Type B pancreatic cell (in vitro differentiated cells): ENCODE measurements at regions not wholly inside any gene's neighbourhood (a gene's known extent, or its start where the extent isn't known, plus 50 kb on each side); places are given as distances from the start of the nearest gene placed in this dataset.

Experiments used
- DNase-seq: peaks from one replicate; pipeline ENCODE4 v3.0.0; 2021; ENCODE audit warnings: mixed read lengths; ENCODE audit not compliant: unreplicated experiment; ENCODE audit errors: extremely low spot score
- H3K27ac Mint-ChIP-seq: 2 replicates; pipeline ENCODE4 v1.8.0; 2021; ENCODE audit warnings: mild to moderate bottlenecking, mixed read lengths
- H3K27me3 Mint-ChIP-seq: 2 replicates; pipeline ENCODE4 v1.8.0; 2021; ENCODE audit warnings: mixed read lengths
- H3K36me3 Mint-ChIP-seq: 2 replicates; pipeline ENCODE4 v1.8.0; 2021; ENCODE audit warnings: mixed read lengths
- H3K4me1 Mint-ChIP-seq: one replicate; pipeline ENCODE4 v1.8.0; 2021; ENCODE audit warnings: mixed read lengths; ENCODE audit not compliant: unreplicated experiment
- H3K4me3 Mint-ChIP-seq: 2 replicates; pipeline ENCODE4 v1.8.0; 2021; ENCODE audit warnings: mild to moderate bottlenecking, mixed read lengths
- H3K9me3 Mint-ChIP-seq: 2 replicates; pipeline ENCODE4 v1.8.0; 2021; ENCODE audit warnings: mixed read lengths
- TF ChIP-seq, protein P1 (sequence below): fragments of 200-600 bp; sonication (generic); conservative IDR thresholded peaks from 2 replicates; pipeline ENCODE4 v1.5.0; 2021; ENCODE audit warnings: antibody characterized with exemption, mild to moderate bottlenecking

DNA sequence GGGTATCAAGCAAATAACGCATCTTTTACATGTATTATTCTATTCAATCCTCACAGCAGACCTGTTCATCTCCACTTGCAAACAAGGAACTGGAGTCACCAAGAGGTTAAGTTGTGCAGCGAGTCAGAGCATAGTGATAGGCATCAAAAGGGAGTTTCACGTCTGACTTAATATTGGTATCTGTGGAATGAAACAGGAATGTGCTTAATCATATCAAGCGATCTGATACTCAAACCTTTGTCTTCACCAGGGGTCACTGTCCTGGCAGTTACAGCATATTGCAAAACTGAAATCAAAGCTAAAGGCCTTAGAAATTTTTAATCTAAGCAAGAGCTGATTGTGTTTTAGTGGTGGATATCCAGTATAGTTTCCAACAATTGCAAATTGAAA, 271.6 kb downstream of the PLK2 start:
- no peak overlapping the region for H3K4me3 Mint-ChIP-seq
- H3K4me1 Mint-ChIP-seq, result peaks cover 23% of the 10 kb centered on the region
- no peaks in the 10 kb centered on the region for H3K36me3 Mint-ChIP-seq
- TF ChIP-seq, protein P1, sequence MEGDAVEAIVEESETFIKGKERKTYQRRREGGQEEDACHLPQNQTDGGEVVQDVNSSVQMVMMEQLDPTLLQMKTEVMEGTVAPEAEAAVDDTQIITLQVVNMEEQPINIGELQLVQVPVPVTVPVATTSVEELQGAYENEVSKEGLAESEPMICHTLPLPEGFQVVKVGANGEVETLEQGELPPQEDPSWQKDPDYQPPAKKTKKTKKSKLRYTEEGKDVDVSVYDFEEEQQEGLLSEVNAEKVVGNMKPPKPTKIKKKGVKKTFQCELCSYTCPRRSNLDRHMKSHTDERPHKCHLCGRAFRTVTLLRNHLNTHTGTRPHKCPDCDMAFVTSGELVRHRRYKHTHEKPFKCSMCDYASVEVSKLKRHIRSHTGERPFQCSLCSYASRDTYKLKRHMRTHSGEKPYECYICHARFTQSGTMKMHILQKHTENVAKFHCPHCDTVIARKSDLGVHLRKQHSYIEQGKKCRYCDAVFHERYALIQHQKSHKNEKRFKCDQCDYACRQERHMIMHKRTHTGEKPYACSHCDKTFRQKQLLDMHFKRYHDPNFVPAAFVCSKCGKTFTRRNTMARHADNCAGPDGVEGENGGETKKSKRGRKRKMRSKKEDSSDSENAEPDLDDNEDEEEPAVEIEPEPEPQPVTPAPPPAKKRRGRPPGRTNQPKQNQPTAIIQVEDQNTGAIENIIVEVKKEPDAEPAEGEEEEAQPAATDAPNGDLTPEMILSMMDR, result no peak
- no peaks in the 10 kb centered on the region for H3K27me3 Mint-ChIP-seq
- no peak for DNase-seq
- H3K9me3 Mint-ChIP-seq, result no peaks in the 10 kb centered on the region
- peak overlapping the region; percentile 77 for H3K27ac Mint-ChIP-seq

- Mint-ChIP-seq H3K4me3 (no peak overlapping the region), H3K4me1 (peaks cover 25% of the 10 kb centered on the region), H3K36me3 (no peaks in the 10 kb centered on the region), H3K27ac (peak overlapping the region; percentile 77), H3K27me3 (no peaks in the 10 kb centered on the region), H3K9me3 (no peaks in the 10 kb centered on the region)
- TF ChIP-seq, protein P1, result no peak
- no peak for DNase-seq
Observed at GRCh38 chr5:58187432-58188261, 272.2 kb downstream of the PLK2 start.

- Mint-ChIP-seq H3K9me3 (no peaks in the 10 kb centered on the region), H3K4me3 (no peak overlapping the region), H3K36me3 (no peaks in the 10 kb centered on the region), H3K4me1 (peaks cover 33% of the 10 kb centered on the region), H3K27me3 (no peaks in the 10 kb centered on the region), H3K27ac (no peak overlapping the region)
- TF ChIP-seq, protein P1, result no peak
- DNase-seq, result no peak
Observed at GRCh38 chr5:58185801-58186200, 274.1 kb downstream of the PLK2 start.

DNA sequence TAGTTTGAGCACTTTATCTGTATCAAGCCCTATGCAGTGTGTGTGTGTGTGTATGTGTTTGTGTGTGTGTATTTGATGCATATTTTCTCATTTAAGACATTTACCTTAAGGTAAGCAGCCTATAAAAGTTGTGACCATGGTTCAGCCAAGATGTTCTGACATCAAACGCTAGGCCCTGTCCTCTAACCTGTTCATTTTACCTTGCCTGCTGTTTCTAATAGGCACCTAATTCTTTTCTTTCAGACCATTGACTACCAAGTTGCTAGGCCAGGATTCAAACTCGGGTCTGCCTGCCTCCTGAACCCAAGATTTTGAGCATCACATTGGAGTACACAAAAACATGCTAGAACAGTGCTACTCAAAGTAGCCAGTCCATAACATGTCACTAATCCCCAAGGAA, 274.5 kb downstream of the PLK2 start:
- no peak for DNase-seq
- H3K36me3 Mint-ChIP-seq, result no peaks in the 10 kb centered on the region
- H3K9me3 Mint-ChIP-seq, result no peaks in the 10 kb centered on the region
- H3K27ac Mint-ChIP-seq, result no peak overlapping the region
- H3K4me1 Mint-ChIP-seq, result peaks cover 29% of the 10 kb centered on the region
- TF ChIP-seq, protein P1, result no peak
- H3K27me3 Mint-ChIP-seq, result no peaks in the 10 kb centered on the region
- no peak overlapping the region for H3K4me3 Mint-ChIP-seq

- Mint-ChIP-seq H3K27me3 (no peaks in the 10 kb centered on the region), H3K9me3 (no peaks in the 10 kb centered on the region), H3K27ac (no peak overlapping the region), H3K4me1 (peaks cover 24% of the 10 kb centered on the region), H3K4me3 (no peak overlapping the region), H3K36me3 (no peaks in the 10 kb centered on the region)
- DNase-seq, result no peak
- TF ChIP-seq, protein P1, result no peak
Observed at GRCh38 chr5:58184910-58185309, 275.0 kb downstream of the PLK2 start.
